ENCODE measurements at regions not wholly inside any gene's neighbourhood (a gene's known extent, or its start where the extent isn't known, plus 50 kb on each side); places are given as distances from the start of the nearest gene placed in this dataset.
A peak's percentile ranks its signal among the peaks of the same experiment; 100 is the strongest.

DNA sequence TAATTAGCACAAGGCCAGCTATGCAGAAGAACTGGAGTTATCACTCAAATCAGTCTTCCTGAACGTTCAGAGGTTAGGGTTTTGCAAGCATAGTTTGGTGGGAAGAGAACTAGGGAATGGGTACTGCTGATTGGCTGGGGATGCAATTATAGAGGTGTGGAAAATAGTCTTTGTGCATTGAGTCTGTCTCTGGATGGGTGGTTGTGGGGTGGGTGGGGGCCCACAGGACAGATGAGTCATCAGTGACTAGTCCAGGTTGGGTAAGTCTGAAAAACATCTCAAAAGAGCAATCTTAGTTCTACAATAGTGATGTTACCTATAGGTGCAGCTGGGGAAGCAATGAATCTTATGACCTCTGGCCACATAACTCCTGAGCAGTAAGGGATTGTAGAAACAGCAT lies 89.7 kb upstream of the HMCN1 start:
- H3K36me3 ChIP-seq (replicated peaks) = no peaks in the 10 kb centered on the region
- H3K27me3 ChIP-seq (replicated peaks) = no peaks in the 10 kb centered on the region
- in situ Hi-C loops (cut with HindIII; ENCODE audit: low pct_ligation_motif_present, low sequenced_read_pairs) = no loop called here
- no peak overlapping the region for H3K4me3 ChIP-seq (ENCODE audit: low read depth, low read length)
- DNase-seq = no peak
- peak overlapping the region; percentile 74 for H3K27ac ChIP-seq
- no peak for TF ChIP-seq CTCF (IDR thresholded peaks at IDR 0.05; ENCODE audit: low read depth, low read length, missing control alignments)

DNA sequence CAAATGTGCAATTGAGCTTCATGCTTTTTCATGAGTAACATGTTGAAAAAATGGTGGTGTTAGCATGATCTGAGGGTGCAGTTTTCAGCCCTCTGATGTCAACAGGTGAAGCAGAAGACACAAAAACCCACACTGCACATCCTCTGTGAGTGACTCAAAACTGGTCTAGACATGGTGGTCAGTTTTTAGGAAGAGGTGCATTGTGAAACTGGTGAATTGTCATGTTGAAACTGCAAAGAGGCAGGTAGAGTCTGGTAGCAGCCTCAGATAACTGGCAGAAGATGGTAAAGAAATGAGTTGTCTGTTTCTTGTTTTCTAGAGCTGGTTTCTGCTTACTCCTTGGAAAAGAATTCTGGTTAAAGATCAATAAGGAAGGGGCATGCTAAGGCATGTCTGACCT lies 97.3 kb upstream of the HMCN1 start:
- in situ Hi-C loops (cut with HindIII; ENCODE audit: low pct_ligation_motif_present, low sequenced_read_pairs) = no loop called here
- H3K27ac ChIP-seq = no peak overlapping the region
- H3K4me3 ChIP-seq (ENCODE audit: low read depth, low read length) = no peak overlapping the region
- DNase-seq = no peak
- H3K27me3 ChIP-seq (replicated peaks) = no peaks in the 10 kb centered on the region
- TF ChIP-seq CTCF (IDR thresholded peaks at IDR 0.05; ENCODE audit: low read depth, low read length, missing control alignments) = no peak
- H3K36me3 ChIP-seq (replicated peaks) = no peaks in the 10 kb centered on the region

- Histone ChIP-seq H3K27me3 (replicated peaks) (no peaks in the 10 kb centered on the region), H3K36me3 (replicated peaks) (no peaks in the 10 kb centered on the region), H3K4me3 (ENCODE audit: low read depth, low read length) (no peak overlapping the region), H3K27ac (no peak overlapping the region)
- no peak for DNase-seq
- in situ Hi-C loops (cut with HindIII; ENCODE audit: low pct_ligation_motif_present, low sequenced_read_pairs) = no loop called here
- TF ChIP-seq CTCF (IDR thresholded peaks at IDR 0.05; ENCODE audit: low read depth, low read length, missing control alignments) = no peak
Measured at GRCh38 chr1:185634704-185635103, 99.5 kb upstream of the HMCN1 start.

DNA sequence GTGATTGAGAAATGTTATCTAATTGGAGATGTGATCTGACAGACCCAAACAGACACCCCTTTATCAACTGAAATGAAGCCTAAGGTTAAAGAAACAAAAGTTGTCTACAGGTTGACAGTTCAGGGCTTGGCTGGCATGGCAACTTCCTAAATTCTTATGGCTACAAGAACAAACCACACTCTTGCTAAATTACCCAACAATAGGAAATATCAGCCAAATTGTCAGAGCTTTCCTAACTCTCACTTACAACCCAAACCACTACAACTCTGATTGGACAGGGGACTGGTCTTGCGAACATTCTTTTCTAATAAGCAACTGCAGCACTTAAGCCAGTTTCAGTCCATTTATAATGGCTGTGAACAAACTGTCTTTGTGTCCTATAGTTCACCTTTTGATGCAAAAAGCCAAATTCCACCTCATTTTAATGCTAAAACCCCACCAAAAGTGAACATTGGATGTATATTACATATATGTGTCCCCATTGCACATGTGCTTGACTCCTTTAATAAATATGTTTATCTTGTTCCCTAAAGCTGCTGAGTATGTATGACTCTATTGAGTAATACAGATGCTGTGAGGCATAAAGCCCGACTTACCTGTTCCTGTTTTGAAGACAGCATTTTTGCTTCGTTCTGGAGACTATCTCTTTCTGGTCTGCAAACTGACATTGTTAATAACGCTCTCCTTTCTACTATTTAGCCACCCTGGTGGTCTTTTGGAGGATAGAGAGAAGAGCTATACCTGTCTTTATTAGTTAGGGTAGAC lies 101.3 kb upstream of the HMCN1 start:
- in situ Hi-C loops (cut with HindIII; ENCODE audit: low pct_ligation_motif_present, low sequenced_read_pairs) = no loop called here
- Histone ChIP-seq H3K27me3 (replicated peaks) (no peaks in the 10 kb centered on the region), H3K27ac (no peak overlapping the region), H3K36me3 (replicated peaks) (no peaks in the 10 kb centered on the region), H3K4me3 (ENCODE audit: low read depth, low read length) (no peak overlapping the region)
- TF ChIP-seq CTCF (IDR thresholded peaks at IDR 0.05; ENCODE audit: low read depth, low read length, missing control alignments) = no peak
- DNase-seq = no peak

- no peak overlapping the region for H3K4me3 ChIP-seq (ENCODE audit: low read depth, low read length)
Measured at GRCh38 chr1:185631843-185632242, 102.3 kb upstream of the HMCN1 start.

More at GRCh38 chr1:185631843-185632242, 102.3 kb upstream of the HMCN1 start:
- H3K27me3 ChIP-seq (replicated peaks) = no peaks in the 10 kb centered on the region
- DNase-seq = no peak
- H3K27ac ChIP-seq = no peak overlapping the region
- in situ Hi-C loops (cut with HindIII; ENCODE audit: low pct_ligation_motif_present, low sequenced_read_pairs) = no loop called here
- H3K36me3 ChIP-seq (replicated peaks) = no peaks in the 10 kb centered on the region
- TF ChIP-seq CTCF (IDR thresholded peaks at IDR 0.05; ENCODE audit: low read depth, low read length, missing control alignments) = no peak
